K562 (cell line): ENCODE measurements at regions not wholly inside any gene's neighbourhood (a gene's known extent, or its start where the extent isn't known, plus 50 kb on each side); places are given as distances from the start of the nearest gene placed in this dataset.
A peak's percentile ranks its signal among the peaks of the same experiment; 100 is the strongest.

Experiments
- BMI1 ChIP-seq: fragments of 150-350 bp; IDR thresholded peaks from 2 replicates; pipeline ENCODE4 v1.6.1; 2014; ENCODE audit warnings: low read length
- KAT8 ChIP-seq: fragments of 450-650 bp; IDR thresholded peaks from 2 replicates; pipeline ENCODE4 v1.6.1; 2016; ENCODE audit warnings: low read depth, mild to moderate bottlenecking
- KDM1A ChIP-seq, 2 experiments: fragments of 450-650 bp; IDR thresholded peaks; 2 replicates each; pipeline ENCODE4 v1.6.1; 2016; ENCODE audit warnings: mild to moderate bottlenecking in 2 of 2
- NCOR1 ChIP-seq: fragments of 450-650 bp; IDR thresholded peaks from 2 replicates; pipeline ENCODE4 v1.6.1; 2016; ENCODE audit warnings: mild to moderate bottlenecking, moderate library complexity
- NR4A1 ChIP-seq, 2 experiments: fragments of 250-450 bp in 1 of 2; fragments of 450-650 bp in 1 of 2; sonication (Bioruptor Pico) in 1 of 2; IDR thresholded peaks; 2 replicates each; pipeline versions ENCODE4 v1.4.0 to v1.6.1; 2016 to 2020; ENCODE audit warnings: mild to moderate bottlenecking in 2 of 2, missing compliant biosample characterization in 1 of 2, missing genetic modification characterization in 1 of 2, moderate library complexity in 1 of 2
- SIN3A ChIP-seq, 2 experiments: fragments of 150-350 bp in 1 of 2; IDR thresholded peaks; 2 replicates each; pipeline ENCODE4 v1.6.1; 2011 to 2016; ENCODE audit warnings: borderline replicate concordance in 2 of 2, low read depth in 2 of 2, low read length in 2 of 2, mild to moderate bottlenecking in 2 of 2, moderate library complexity in 2 of 2; ENCODE audit not compliant: control insufficient read depth in 1 of 2
- TARDBP ChIP-seq: fragments of 450-650 bp; IDR thresholded peaks from 2 replicates; pipeline ENCODE4 v1.6.1; 2016
- ZBTB43 ChIP-seq: sonication (generic); formaldehyde crosslinking; IDR thresholded peaks from 2 replicates; pipeline ENCODE4 v1.8.0; 2023; ENCODE audit warnings: mild to moderate bottlenecking, missing genetic modification reagents
- ZNF785 ChIP-seq: fragments of 250-450 bp; sonication (Bioruptor Pico); IDR thresholded peaks from 2 replicates; pipeline ENCODE4 v1.4.0; 2020; ENCODE audit warnings: mild to moderate bottlenecking
- TF ChIP-seq, protein P1 (sequence below): IDR thresholded peaks from 2 replicates; pipeline ENCODE4 v1.6.1; 2011; ENCODE audit warnings: borderline replicate concordance, low read depth, mild to moderate bottlenecking, moderate library complexity, low read length; ENCODE audit not compliant: insufficient read depth, poor library complexity, severe bottlenecking
- TF ChIP-seq, protein P2 (sequence below): sonication (generic); formaldehyde crosslinking; IDR thresholded peaks from 2 replicates; pipeline ENCODE4 v1.8.1; 2023; ENCODE audit warnings: mild to moderate bottlenecking, missing genetic modification reagents, moderate library complexity
- TF ChIP-seq, protein P3 (sequence below): fragments of 200-400 bp; formaldehyde crosslinking; IDR thresholded peaks from 2 replicates; pipeline ENCODE4 v1.6.1; 2017; ENCODE audit warnings: mild to moderate bottlenecking, low read depth, low read length, moderate library complexity
- TF ChIP-seq, protein P4 (sequence below): fragments of 250-450 bp; sonication (Bioruptor Pico); IDR thresholded peaks from 2 replicates; pipeline ENCODE4 v1.5.1; 2021; ENCODE audit warnings: mild to moderate bottlenecking
- TF ChIP-seq, protein P5 (sequence below): fragments of 450-650 bp; conservative IDR thresholded peaks from 2 replicates; pipeline ENCODE4 v1.6.1; 2016; ENCODE audit warnings: missing genetic modification characterization, low read depth, mild to moderate bottlenecking, missing compliant biosample characterization, moderate library complexity
- TF ChIP-seq, protein P6 (sequence below): fragments of 450-650 bp; formaldehyde crosslinking; IDR thresholded peaks from 2 replicates; pipeline ENCODE4 v1.4.0; 2020; ENCODE audit warnings: mild to moderate bottlenecking, moderate library complexity

GRCh38 chrX:71000139-71000538, 68.0 kb downstream of the SNX12 start (continued):
- TF ChIP-seq, protein P1, sequence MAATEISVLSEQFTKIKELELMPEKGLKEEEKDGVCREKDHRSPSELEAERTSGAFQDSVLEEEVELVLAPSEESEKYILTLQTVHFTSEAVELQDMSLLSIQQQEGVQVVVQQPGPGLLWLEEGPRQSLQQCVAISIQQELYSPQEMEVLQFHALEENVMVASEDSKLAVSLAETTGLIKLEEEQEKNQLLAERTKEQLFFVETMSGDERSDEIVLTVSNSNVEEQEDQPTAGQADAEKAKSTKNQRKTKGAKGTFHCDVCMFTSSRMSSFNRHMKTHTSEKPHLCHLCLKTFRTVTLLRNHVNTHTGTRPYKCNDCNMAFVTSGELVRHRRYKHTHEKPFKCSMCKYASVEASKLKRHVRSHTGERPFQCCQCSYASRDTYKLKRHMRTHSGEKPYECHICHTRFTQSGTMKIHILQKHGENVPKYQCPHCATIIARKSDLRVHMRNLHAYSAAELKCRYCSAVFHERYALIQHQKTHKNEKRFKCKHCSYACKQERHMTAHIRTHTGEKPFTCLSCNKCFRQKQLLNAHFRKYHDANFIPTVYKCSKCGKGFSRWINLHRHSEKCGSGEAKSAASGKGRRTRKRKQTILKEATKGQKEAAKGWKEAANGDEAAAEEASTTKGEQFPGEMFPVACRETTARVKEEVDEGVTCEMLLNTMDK: no peak
- no peak for TF ChIP-seq TARDBP
- TF ChIP-seq NCOR1: peak; percentile 79
- no peak for TF ChIP-seq SIN3A (IDR thresholded peaks at IDR 0.05; ENCODE audit: borderline replicate concordance in 2 of 2, control insufficient read depth in 1 of 2, low read depth in 2 of 2, low read length in 2 of 2)
- peak; percentile 54 to 67; a peak in 3 of 4 replicates for TF ChIP-seq KDM1A (IDR thresholded peaks at IDR 0.05)
- TF ChIP-seq, protein P2, sequence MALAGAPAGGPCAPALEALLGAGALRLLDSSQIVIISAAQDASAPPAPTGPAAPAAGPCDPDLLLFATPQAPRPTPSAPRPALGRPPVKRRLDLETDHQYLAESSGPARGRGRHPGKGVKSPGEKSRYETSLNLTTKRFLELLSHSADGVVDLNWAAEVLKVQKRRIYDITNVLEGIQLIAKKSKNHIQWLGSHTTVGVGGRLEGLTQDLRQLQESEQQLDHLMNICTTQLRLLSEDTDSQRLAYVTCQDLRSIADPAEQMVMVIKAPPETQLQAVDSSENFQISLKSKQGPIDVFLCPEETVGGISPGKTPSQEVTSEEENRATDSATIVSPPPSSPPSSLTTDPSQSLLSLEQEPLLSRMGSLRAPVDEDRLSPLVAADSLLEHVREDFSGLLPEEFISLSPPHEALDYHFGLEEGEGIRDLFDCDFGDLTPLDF (CRISPR knock-in tag): no peak
- TF ChIP-seq, protein P3, sequence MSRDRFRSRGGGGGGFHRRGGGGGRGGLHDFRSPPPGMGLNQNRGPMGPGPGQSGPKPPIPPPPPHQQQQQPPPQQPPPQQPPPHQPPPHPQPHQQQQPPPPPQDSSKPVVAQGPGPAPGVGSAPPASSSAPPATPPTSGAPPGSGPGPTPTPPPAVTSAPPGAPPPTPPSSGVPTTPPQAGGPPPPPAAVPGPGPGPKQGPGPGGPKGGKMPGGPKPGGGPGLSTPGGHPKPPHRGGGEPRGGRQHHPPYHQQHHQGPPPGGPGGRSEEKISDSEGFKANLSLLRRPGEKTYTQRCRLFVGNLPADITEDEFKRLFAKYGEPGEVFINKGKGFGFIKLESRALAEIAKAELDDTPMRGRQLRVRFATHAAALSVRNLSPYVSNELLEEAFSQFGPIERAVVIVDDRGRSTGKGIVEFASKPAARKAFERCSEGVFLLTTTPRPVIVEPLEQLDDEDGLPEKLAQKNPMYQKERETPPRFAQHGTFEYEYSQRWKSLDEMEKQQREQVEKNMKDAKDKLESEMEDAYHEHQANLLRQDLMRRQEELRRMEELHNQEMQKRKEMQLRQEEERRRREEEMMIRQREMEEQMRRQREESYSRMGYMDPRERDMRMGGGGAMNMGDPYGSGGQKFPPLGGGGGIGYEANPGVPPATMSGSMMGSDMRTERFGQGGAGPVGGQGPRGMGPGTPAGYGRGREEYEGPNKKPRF: no peak
- TF ChIP-seq BMI1: no peak
- TF ChIP-seq NR4A1 (CRISPR knock-in tag; IDR thresholded peaks at IDR 0.05): no peak
- no peak for TF ChIP-seq NR4A1 (tag; IDR thresholded peaks at IDR 0.05)
- TF ChIP-seq, protein P4, sequence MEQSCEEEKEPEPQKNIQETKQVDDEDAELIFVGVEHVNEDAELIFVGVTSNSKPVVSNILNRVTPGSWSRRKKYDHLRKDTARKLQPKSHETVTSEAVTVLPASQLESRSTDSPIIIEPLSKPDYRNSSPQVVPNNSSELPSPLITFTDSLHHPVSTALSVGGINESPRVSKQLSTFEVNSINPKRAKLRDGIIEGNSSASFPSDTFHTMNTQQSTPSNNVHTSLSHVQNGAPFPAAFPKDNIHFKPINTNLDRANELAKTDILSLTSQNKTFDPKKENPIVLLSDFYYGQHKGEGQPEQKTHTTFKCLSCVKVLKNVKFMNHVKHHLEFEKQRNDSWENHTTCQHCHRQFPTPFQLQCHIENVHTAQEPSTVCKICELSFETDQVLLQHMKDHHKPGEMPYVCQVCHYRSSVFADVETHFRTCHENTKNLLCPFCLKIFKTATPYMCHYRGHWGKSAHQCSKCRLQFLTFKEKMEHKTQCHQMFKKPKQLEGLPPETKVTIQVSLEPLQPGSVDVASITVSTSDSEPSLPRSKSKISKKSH (CRISPR knock-in tag): no peak
- no peak for TF ChIP-seq ZNF785 (CRISPR knock-in tag)
- no peak for TF ChIP-seq KAT8
- TF ChIP-seq ZBTB43: no peak
- TF ChIP-seq, protein P5, sequence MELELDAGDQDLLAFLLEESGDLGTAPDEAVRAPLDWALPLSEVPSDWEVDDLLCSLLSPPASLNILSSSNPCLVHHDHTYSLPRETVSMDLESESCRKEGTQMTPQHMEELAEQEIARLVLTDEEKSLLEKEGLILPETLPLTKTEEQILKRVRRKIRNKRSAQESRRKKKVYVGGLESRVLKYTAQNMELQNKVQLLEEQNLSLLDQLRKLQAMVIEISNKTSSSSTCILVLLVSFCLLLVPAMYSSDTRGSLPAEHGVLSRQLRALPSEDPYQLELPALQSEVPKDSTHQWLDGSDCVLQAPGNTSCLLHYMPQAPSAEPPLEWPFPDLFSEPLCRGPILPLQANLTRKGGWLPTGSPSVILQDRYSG (tag): no peak
- TF ChIP-seq, protein P6, sequence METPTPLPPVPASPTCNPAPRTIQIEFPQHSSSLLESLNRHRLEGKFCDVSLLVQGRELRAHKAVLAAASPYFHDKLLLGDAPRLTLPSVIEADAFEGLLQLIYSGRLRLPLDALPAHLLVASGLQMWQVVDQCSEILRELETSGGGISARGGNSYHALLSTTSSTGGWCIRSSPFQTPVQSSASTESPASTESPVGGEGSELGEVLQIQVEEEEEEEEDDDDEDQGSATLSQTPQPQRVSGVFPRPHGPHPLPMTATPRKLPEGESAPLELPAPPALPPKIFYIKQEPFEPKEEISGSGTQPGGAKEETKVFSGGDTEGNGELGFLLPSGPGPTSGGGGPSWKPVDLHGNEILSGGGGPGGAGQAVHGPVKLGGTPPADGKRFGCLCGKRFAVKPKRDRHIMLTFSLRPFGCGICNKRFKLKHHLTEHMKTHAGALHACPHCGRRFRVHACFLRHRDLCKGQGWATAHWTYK (CRISPR knock-in tag): no peak
